ENCODE measurements at regions not wholly inside any gene's neighbourhood (a gene's known extent, or its start where the extent isn't known, plus 50 kb on each side); places are given as distances from the start of the nearest gene placed in this dataset.

GRCh38 chrX:93229036-93229435 lies 444.3 kb downstream of the NAP1L3 start:
- TF ChIP-seq EZH2 (IDR thresholded peaks at IDR 0.05; ENCODE audit: low read depth) (no peak), CTCF (conservative IDR thresholded peaks at IDR 0.05) (no peak)

All from PC-9 (cell line).